HCT116 (cell line): ENCODE measurements at regions not wholly inside any gene's neighbourhood (a gene's known extent, or its start where the extent isn't known, plus 50 kb on each side); places are given as distances from the start of the nearest gene placed in this dataset.

Experiments
- ATAC-seq: fragments of 200-7000 bp; cut with Tn5 transposase; 2 replicates; pipeline ENCODE4 v1.9.1; 2020; ENCODE audit warnings: mild to moderate bottlenecking, moderate library complexity
- BruUV-seq: library from RNA; stranded (reverse); fragments of 400-500 nt; replicated peaks from 2 replicates; lab custom pipeline; 2021; lab: Mats Ljungman, UMichigan
- CTCF ChIA-PET: fragments of 300-600 bp; sonication (Branson Sonifier 250); formaldehyde crosslinking; loops from one replicate; lab custom pipeline; 2021; ENCODE audit warnings: antibody characterized with exemption; lab: Charles Lee
- POLR2A ChIA-PET: fragments of 300-600, 350-600 bp; sonication (Branson Sonifier 250); formaldehyde crosslinking; loops from one replicate; lab custom pipeline; 2021; ENCODE audit warnings: antibody characterized with exemption; lab: Charles Lee
- RAD21 ChIA-PET, 2 experiments: fragments of 300-600 bp; sonication (Branson Sonifier 250); formaldehyde crosslinking; loops; one replicate each; lab custom pipeline; 2023; ENCODE audit warnings: low total read pairs in 2 of 2; ENCODE audit not compliant: uncharacterized antibody in 2 of 2, unreplicated experiment in 2 of 2, low non-redundant PET in 1 of 2; lab: Charles Lee
- DNase-seq: peaks from one replicate; pipeline ENCODE4 v3.0.0-alpha.2; 2010; ENCODE audit warnings: low read depth, low spot score
- H2AFZ ChIP-seq: fragments of 200-600 bp; shearing (Covaris generic), sonication (generic); 2 replicates; pipeline ENCODE4 v1.6.1; 2017; ENCODE audit warnings: low read depth, mixed run types, mixed read lengths, antibody characterized with exemption, low read length; ENCODE audit not compliant: poor library complexity, severe bottlenecking
- H3K27ac ChIP-seq: 2 replicates; pipeline ENCODE4 v1.5.1; 2012; ENCODE audit warnings: low read depth, low read length
- H3K27me3 ChIP-seq: fragments of 200-600 bp; sonication (generic); 2 replicates; pipeline ENCODE4 v1.6.1; 2016; ENCODE audit warnings: mixed run types, low read length, mixed read lengths; ENCODE audit not compliant: insufficient read depth
- H3K36me3 ChIP-seq, 2 experiments: fragments of 200-500 bp in 1 of 2; fragments of 200-600 bp in 1 of 2; sonication (Bioruptor generic) in 1 of 2; sonication (generic) in 1 of 2; 2 replicates each; pipeline versions ENCODE4 v1.5.1 to v1.6.1; 2014 to 2016; ENCODE audit warnings: low read length in 2 of 2, inconsistent platforms in 1 of 2, mixed read lengths in 1 of 2, mixed run types in 1 of 2; ENCODE audit not compliant: insufficient read depth in 2 of 2, control insufficient read depth in 1 of 2
- H3K4me1 ChIP-seq, 2 experiments: fragments of 200-600 bp in 1 of 2; sonication (generic) in 1 of 2; 2 replicates each; pipeline versions ENCODE4 v1.5.1 to v1.6.1; 2012 to 2017; ENCODE audit warnings: low read length in 2 of 2, inconsistent platforms in 1 of 2, mild to moderate bottlenecking in 1 of 2, mixed read lengths in 1 of 2, mixed run types in 1 of 2, moderate library complexity in 1 of 2; ENCODE audit not compliant: insufficient read depth in 2 of 2, control insufficient read depth in 1 of 2
- H3K4me2 ChIP-seq: fragments of 200-600 bp; sonication (generic); 2 replicates; pipeline ENCODE4 v1.6.1; 2017; ENCODE audit warnings: mixed run types, low read length, mixed read lengths
- H3K4me3 ChIP-seq, 2 experiments: fragments of 200-600 bp in 1 of 2; sonication (generic) in 1 of 2; replicated peaks in 1 of 2; 2 replicates each; pipeline ENCODE4 v1.5.1; 2011 to 2016; ENCODE audit warnings: low read length in 2 of 2, control low read depth in 1 of 2, low read depth in 1 of 2, mild to moderate bottlenecking in 1 of 2, mixed read lengths in 1 of 2, mixed run types in 1 of 2
- H3K79me2 ChIP-seq: fragments of 200-600 bp; sonication (generic); 2 replicates; pipeline ENCODE4 v1.6.1; 2017; ENCODE audit warnings: mild to moderate bottlenecking, mixed run types, low read length, moderate library complexity, mixed read lengths; ENCODE audit not compliant: insufficient read depth
- H3K9ac ChIP-seq: fragments of 200-600 bp; sonication (generic); 2 replicates; pipeline ENCODE4 v1.6.1; 2016; ENCODE audit warnings: low read length, mixed read lengths
- H3K9me2 ChIP-seq: fragments of 200-600 bp; sonication (generic), shearing (Covaris generic); 2 replicates; pipeline ENCODE4 v1.6.1; 2017; ENCODE audit warnings: mixed run types, mild to moderate bottlenecking, moderate library complexity; ENCODE audit not compliant: insufficient read depth
- H3K9me3 ChIP-seq, 2 experiments: fragments of 200-500 bp in 1 of 2; fragments of 200-600 bp in 1 of 2; sonication (Bioruptor generic) in 1 of 2; sonication (generic) in 1 of 2; 2 replicates each; pipeline ENCODE4 v1.6.1; 2014 to 2017; ENCODE audit warnings: low read length in 2 of 2, mixed read lengths in 2 of 2, inconsistent platforms in 1 of 2, low read depth in 1 of 2, mild to moderate bottlenecking in 1 of 2, mixed run types in 1 of 2, moderate library complexity in 1 of 2; ENCODE audit not compliant: control insufficient read depth in 1 of 2, insufficient read depth in 1 of 2
- H4K20me1 ChIP-seq: fragments of 200-600 bp; sonication (generic), shearing (Covaris generic); 2 replicates; pipeline ENCODE4 v1.6.1; 2017; ENCODE audit warnings: mixed run types, mild to moderate bottlenecking, moderate library complexity; ENCODE audit not compliant: insufficient read depth
- ATF3 ChIP-seq: IDR thresholded peaks from 2 replicates; pipeline ENCODE4 v1.6.1; 2012
- CEBPB ChIP-seq: IDR thresholded peaks from 2 replicates; pipeline ENCODE4 v1.6.1; 2012; ENCODE audit warnings: low read depth
- CTCF ChIP-seq, 3 experiments: fragments of 200-600 bp in 1 of 3; sonication (generic) in 1 of 3; IDR thresholded peaks in 2 of 3; conservative IDR thresholded peaks in 1 of 3; 2 replicates each; pipeline ENCODE4 v1.5.1; 2012 to 2017; ENCODE audit warnings: low read depth in 2 of 3, low read length in 2 of 3, antibody characterized with exemption in 1 of 3, borderline replicate concordance in 1 of 3, control low read depth in 1 of 3, mild to moderate bottlenecking in 1 of 3, mixed read lengths in 1 of 3, mixed run types in 1 of 3, moderate library complexity in 1 of 3; ENCODE audit not compliant: insufficient read depth in 1 of 3
- EGR1 ChIP-seq: IDR thresholded peaks from 2 replicates; pipeline ENCODE4 v1.6.1; 2012; ENCODE audit warnings: low read depth
- ELF1 ChIP-seq: IDR thresholded peaks from 2 replicates; pipeline ENCODE4 v1.6.1; 2012; ENCODE audit warnings: low read depth, borderline replicate concordance
- EZH2 ChIP-seq: fragments of 200-600 bp; sonication (generic); IDR thresholded peaks from 2 replicates; pipeline ENCODE4 v1.6.1; 2017; ENCODE audit warnings: antibody characterized with exemption, mixed run types
- EZH2phosphoT487 ChIP-seq: fragments of 200-600 bp; IDR thresholded peaks from 2 replicates; pipeline ENCODE4 v1.6.1; 2018; ENCODE audit warnings: antibody characterized with exemption, borderline replicate concordance
- FOSL1 ChIP-seq: IDR thresholded peaks from 2 replicates; pipeline ENCODE4 v1.6.1; 2012; ENCODE audit warnings: low read depth
- JUND ChIP-seq: IDR thresholded peaks from 2 replicates; pipeline ENCODE4 v1.6.1; 2012
- MAX ChIP-seq: IDR thresholded peaks from 2 replicates; pipeline ENCODE4 v1.6.1; 2012
- RAD21 ChIP-seq: IDR thresholded peaks from 2 replicates; pipeline ENCODE4 v1.6.1; 2012; ENCODE audit warnings: low read depth, mild to moderate bottlenecking
- REST ChIP-seq: IDR thresholded peaks from 2 replicates; pipeline ENCODE4 v1.6.1; 2012; ENCODE audit warnings: low read depth
- SIN3A ChIP-seq: IDR thresholded peaks from 2 replicates; pipeline ENCODE4 v1.6.1; 2012; ENCODE audit warnings: low read depth
- SP1 ChIP-seq: IDR thresholded peaks from 2 replicates; pipeline ENCODE4 v1.6.1; 2012; ENCODE audit warnings: low read depth
- YY1 ChIP-seq: IDR thresholded peaks from 2 replicates; pipeline ENCODE4 v1.6.1; 2011; ENCODE audit warnings: low read length, low read depth, moderate library complexity, mild to moderate bottlenecking; ENCODE audit not compliant: insufficient replicate concordance; ENCODE audit errors: extremely low read depth
- ZFX ChIP-seq: fragments of 450-650 bp; IDR thresholded peaks from 2 replicates; pipeline ENCODE4 v1.6.1; 2017
- intact Hi-C: fragments of 100-400 bp; cut with micrococcal nuclease; formaldehyde crosslinking; loops from 2 replicates; pipeline ENCODE4 v1.10.0; 2022

- TF ChIP-seq REST, result no peak
- no peak for TF ChIP-seq EZH2phosphoT487
- no peak for TF ChIP-seq MAX
- TF ChIP-seq EZH2, result no peak
- TF ChIP-seq FOSL1, result no peak
- no peak for TF ChIP-seq ATF3
- no peak for TF ChIP-seq ZFX
Measured at GRCh38 chr1:221063651-221064050, 184.4 kb downstream of the HLX start (continued).

GRCh38 chr1:221066351-221067001, 187.2 kb downstream of the HLX start:
- no peaks in the 10 kb centered on the region for H3K4me1 ChIP-seq
- no peaks in the 10 kb centered on the region for H4K20me1 ChIP-seq
- H3K4me2 ChIP-seq, result no peak overlapping the region
- no peak overlapping the region for H3K27ac ChIP-seq
- no peak overlapping the region for H3K9ac ChIP-seq
- H2AFZ ChIP-seq, result no peak overlapping the region
- H3K4me3 ChIP-seq, result no peak overlapping the region
- no peaks in the 10 kb centered on the region for H3K36me3 ChIP-seq
- H3K79me2 ChIP-seq, result no peaks in the 10 kb centered on the region
- ChIA-PET POLR2A (no interaction called here), CTCF (no interaction called here), RAD21 (no interaction called here)
- no peaks in the 10 kb centered on the region for H3K9me2 ChIP-seq
- ATAC-seq (no peak), DNase-seq (no peak)
- BruUV-seq, result no TSS peak
- intact Hi-C loops, result no loop called here
- no peaks in the 10 kb centered on the region for H3K9me3 ChIP-seq
- H3K27me3 ChIP-seq, result no peaks in the 10 kb centered on the region
- no peak for TF ChIP-seq SIN3A
- no peak for TF ChIP-seq YY1
- TF ChIP-seq FOSL1, result no peak
- no peak for TF ChIP-seq MAX
- no peak for TF ChIP-seq SP1
- TF ChIP-seq JUND, result no peak
- no peak for TF ChIP-seq REST
- TF ChIP-seq RAD21, result no peak
- TF ChIP-seq CEBPB, result no peak
- TF ChIP-seq ELF1, result no peak
- no peak for TF ChIP-seq CTCF (IDR thresholded peaks at IDR 0.05 in 2 of 3, conservative IDR thresholded peaks at IDR 0.05 in 1 of 3; ENCODE audit: borderline replicate concordance in 1 of 3, insufficient read depth in 1 of 3, low read depth in 2 of 3, low read length in 2 of 3)
- TF ChIP-seq EGR1, result no peak
